HG03039 (cell line): ENCODE measurements at regions not wholly inside any gene's neighbourhood (a gene's known extent, or its start where the extent isn't known, plus 50 kb on each side); places are given as distances from the start of the nearest gene placed in this dataset.
"Not testable (repeated sequence)": the region's sequence is repeated elsewhere in the genome, so short reads cannot be mapped to it uniquely, and the experiment has no call there.

Source experiments
- ATAC-seq: cut with Tn5 transposase; IDR thresholded peaks from one replicate; pipeline ENCODE4 v1.9.1; 2021; ENCODE audit warnings: mild to moderate bottlenecking, moderate library complexity; ENCODE audit not compliant: unreplicated experiment

- no peak for ATAC-seq
These were observed 122.0 kb upstream of the MYCN start for GRCh38 chr2:15818318-15818753.

GRCh38 chr2:15818881-15819280, 121.5 kb upstream of the MYCN start:
- ATAC-seq: no peak

DNA sequence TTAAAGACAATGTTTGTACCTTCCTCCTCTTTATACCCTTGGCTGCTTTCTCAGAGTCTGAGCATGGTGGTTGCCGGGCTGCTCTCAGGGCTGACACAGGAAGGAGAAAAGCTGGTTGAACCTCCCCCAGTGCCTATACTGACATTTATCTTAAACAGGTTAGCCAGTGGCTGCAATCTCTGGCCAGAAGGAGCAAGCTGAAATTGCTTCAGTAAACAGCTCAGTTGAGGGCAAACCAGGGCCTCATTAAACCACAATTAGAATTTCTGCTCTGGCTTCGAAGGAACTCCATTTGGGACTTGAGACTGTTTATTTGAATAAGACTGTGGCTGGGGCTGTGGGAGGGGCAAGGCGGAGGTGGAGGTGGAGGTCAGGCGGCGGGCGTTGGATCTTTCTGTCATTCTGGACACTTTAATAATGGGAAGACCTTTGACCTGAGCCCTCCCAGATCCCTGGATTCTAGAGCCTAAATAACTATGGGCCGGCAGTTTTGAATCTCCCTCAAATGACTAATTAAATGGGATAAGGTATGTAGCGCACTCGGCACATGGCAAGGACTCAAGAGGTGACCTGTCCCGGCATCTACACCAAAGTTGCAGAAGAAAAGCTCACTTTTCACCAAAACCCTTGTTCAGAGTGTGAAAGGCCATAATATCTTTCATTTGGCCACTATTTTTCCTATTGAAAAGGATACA, 120.6 kb upstream of the MYCN start:
- no peak for ATAC-seq

GRCh38 chr2:15820257-15820566, 120.1 kb upstream of the MYCN start:
- ATAC-seq: no peak

GRCh38 chr2:15820927-15821326, 119.4 kb upstream of the MYCN start:
- ATAC-seq: no peak

DNA sequence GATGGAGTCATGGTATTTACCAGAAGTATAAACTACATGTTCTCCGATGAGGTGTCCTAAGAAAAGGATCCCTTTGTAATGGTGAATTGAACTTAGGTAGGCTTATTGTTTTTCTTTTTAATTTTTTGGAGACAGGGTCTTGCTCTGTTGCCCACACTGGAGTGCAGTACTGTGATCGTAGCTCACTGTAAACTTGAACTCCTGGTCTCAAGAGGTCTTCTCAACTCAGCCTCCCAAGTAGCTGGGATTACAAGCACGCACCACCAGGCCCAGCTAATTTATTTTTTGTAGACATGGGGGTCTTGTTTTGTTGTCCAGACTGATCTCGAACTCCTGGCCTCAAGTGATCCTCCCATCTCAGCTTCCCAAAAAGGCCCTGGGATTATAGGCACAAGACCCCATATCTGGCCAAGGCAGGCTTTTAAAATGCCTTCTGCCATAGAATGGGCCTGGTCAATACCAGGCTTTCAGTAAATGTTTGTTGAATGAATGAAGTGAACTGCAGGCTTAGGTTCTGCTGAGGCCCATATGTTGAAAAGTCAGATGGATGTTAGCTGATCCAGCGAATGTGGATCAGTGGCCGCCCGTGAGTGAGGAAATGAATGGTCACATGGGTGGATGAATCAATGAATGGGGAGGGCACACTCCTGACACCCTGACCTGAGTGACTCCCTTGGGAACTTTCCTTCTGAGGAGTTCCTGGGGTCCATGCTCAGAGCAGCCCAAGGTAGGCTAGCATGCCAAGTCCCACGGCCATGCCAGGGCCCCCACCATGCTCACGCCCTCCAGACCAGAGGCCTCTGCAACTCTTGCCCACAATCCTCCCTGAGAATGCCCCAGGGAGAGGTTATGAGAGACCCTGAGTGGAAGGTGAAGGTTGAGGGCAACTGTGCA, 118.0 kb upstream of the MYCN start:
- ATAC-seq: no peak

DNA sequence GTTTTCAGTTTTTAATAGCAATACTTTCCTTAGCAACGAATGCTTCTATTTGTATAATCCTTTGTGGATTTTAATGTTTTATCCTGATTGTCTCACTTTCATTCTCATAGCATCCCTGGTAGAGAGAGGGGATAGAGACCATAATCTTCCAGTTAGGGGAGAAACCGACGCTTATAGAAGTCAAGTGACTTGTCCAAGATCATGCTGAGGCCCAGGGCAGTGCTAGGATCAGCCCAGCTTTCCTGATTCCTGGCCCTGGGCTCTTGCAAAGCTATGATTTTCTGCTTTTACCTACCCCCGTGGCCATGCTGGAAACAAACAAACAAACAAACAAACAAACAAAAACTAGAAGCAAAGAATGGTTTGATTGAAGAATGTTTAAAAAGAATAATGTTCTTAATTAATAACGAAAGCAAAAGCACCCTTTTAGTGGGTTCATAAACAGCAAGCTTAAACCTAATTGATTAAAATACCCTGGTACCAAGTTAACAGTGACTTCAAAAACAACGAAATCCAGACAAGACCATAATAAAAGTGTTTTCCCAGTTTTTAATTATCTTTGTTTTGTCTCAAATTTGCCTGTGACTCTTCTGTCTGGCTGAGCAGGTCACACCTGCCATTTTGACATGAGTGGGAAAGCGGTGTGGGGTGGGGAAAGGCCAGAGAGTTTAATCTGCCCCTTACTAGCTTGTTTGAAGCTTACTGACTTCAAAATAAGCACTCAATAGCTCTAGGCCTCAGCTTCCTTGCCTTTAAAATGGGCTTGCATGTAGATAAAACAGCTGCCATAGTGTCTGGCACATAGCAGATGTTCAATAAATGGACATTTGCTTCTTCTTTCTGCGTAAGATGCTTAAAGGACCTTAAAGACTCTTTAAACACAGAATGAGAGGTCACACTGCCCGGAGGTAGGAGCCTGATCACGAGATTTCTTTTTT, 116.6 kb upstream of the MYCN start:
- no peak for ATAC-seq

DNA sequence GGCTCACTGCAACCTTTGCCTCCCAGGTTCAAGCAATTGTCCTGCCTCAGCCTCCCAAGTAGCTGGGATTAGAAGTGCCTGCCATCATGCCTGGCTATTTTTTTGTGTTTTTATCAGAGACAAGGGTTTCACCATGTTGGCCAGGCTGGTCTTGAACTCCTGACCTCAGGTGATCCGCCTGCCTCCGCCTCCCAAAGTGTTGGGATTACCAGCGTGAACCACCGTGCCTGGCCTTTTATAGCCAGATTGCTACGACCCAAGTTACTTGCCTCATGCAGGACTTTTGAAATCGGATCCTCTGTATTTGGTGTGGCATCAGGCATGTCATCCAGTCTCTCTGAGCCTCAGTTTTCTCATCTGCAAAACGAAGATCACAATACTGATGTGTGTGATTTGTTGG, 115.9 kb upstream of the MYCN start:
- ATAC-seq: not testable (repeated sequence)

- no peak for ATAC-seq
These were observed 114.9 kb upstream of the MYCN start for GRCh38 chr2:15825276-15825980.

GRCh38 chr2:15826273-15826717, 114.1 kb upstream of the MYCN start:
- no peak for ATAC-seq

GRCh38 chr2:15827001-15827400, 113.3 kb upstream of the MYCN start:
- ATAC-seq: no peak

DNA sequence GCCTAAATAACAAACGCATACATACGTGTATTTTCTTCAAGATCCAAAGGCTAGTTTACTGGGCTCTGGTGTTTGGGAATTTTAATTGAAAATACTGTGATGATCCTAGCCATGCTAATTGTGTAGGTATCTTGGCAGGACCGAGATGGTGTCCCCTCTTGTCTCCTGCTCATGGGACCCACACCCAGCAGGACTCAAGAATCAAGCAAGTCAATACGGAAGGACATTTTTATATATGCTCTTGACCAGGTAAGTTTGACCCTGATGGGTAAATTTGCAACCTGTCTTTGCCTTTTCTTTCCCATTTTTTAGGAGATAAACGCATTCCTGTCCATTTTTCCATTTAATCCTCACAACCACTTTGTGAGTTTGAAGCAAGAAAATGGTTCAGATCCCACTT, 111.8 kb upstream of the MYCN start:
- ATAC-seq: no peak

GRCh38 chr2:15829091-15829801, 111.1 kb upstream of the MYCN start:
- no peak for ATAC-seq

GRCh38 chr2:15829985-15830384, 110.4 kb upstream of the MYCN start:
- ATAC-seq: no peak

GRCh38 chr2:15830937-15831549, 109.3 kb upstream of the MYCN start:
- no peak for ATAC-seq

DNA sequence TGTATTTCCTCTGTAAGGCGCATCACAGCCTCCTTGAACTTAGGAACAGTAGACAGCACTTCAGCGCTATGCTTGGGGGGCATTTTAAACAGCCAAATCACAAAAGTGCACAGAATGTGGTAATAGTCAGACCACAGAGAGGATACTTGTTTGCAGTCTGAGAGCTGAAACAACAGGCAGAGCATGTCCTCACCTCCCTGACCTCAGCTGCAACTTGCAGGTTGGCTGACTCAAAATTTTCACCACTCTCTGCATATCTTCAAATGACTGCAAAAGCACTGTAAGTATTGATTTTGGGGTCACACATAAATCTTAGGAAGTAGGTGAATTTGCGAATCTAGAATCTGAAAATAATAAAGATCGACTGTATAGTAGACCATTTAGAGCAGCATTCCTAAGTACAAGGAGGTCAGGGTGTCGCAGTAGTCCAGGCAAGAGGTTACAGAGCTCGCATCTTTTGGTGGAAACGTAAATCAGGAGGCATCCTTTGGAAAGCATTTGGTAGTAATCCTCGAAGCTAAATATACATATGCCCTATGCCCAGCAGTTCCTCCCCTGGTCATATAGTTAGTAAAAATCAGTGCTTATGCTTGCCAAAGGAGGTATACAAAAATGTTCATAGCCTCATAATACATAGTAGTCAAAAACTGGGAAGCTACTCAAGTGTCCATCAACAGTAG, 108.2 kb upstream of the MYCN start:
- ATAC-seq: no peak

DNA sequence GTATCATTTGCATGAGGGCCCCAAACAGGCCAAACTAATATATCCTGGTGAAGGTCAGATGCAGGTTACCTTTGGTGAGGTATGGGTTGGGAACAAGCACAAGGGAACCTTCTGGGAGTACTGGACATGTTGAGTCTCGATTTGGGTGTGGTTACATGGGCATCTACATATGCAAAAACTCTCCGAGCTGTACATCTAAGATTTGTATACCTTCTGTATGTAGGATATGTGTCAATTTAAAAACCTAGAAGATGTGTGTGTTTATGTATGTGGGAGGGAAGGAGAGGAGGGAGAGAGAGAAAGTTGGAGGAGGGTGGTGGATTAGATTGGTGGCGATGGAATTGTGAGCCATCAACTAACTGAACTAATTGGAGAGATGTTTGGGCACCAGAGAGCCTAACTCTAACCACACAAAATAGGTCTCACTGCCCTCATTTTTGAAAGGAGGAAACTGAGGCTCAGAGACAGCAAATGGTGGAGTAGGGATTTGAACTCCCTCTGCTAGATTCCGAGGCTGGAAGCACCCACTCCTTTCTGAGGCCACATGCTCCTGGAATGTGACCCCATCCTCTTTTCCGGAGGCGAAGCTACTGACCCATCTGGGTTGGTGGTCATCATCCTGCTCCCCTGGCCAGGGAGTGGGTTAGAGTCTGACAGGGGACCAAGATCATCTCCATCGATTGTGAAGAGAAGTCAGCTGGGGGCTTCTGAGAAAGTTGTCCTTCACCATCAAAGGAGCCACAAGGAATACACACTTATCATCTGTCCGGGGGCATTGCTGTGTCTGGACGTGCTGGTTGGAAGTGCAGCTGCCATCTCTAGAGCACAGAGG, 107.3 kb upstream of the MYCN start:
- ATAC-seq: no peak

DNA sequence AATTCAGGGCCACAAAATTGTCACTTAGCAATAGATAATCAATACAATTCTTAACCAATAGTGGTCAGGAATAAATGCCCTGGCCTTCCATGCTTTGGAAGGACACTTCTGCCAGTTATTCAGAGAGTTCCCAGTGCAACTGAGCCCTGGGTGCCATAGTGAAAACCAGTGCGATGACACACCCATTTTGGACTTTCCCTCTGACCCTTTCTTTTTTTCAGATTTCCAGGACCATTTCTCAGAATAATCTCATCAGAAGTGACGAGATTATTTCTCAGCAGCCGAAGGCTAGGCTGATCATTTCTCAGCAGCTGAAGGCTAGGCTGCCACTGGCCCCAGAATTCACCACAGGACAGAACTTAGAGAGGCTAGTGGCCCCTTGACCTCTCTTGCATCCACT, 106.6 kb upstream of the MYCN start:
- ATAC-seq: no peak
